Liver (tissue), 8 donors: ENCODE measurements at regions not wholly inside any gene's neighbourhood (a gene's known extent, or its start where the extent isn't known, plus 50 kb on each side); places are given as distances from the start of the nearest gene placed in this dataset.

ENCODE experiments used
- DNase-seq: peaks from one replicate; pipeline ENCODE4 v3.0.0-alpha.2; 2017; ENCODE audit warnings: low spot score
- H3K27ac ChIP-seq, 2 donors: one replicate each; pipeline ENCODE4 v1.7.0; 2013; ENCODE audit warnings: inconsistent platforms in 2 of 2, low read length in 2 of 2, control low read depth in 1 of 2, low read depth in 1 of 2, mild to moderate bottlenecking in 1 of 2
- H3K27me3 ChIP-seq, 4 donors: one replicate each; pipeline versions ENCODE4 v1.6.1 to v1.7.0; 2013; ENCODE audit warnings: low read length in 3 of 4, inconsistent platforms in 1 of 4, mild to moderate bottlenecking in 1 of 4, moderate library complexity in 1 of 4; ENCODE audit not compliant: control insufficient read depth in 4 of 4, insufficient read depth in 4 of 4
- H3K36me3 ChIP-seq, 4 donors: one replicate each; pipeline versions ENCODE4 v1.6.1 to v1.7.0; 2013; ENCODE audit warnings: low read length in 3 of 4, mild to moderate bottlenecking in 3 of 4, low read depth in 1 of 4, moderate library complexity in 1 of 4; ENCODE audit not compliant: control insufficient read depth in 4 of 4, insufficient read depth in 3 of 4
- H3K4me1 ChIP-seq, 4 donors: one replicate each; pipeline versions ENCODE4 v1.6.1 to v1.7.0; 2013; ENCODE audit warnings: low read length in 3 of 4, mild to moderate bottlenecking in 3 of 4, moderate library complexity in 1 of 4; ENCODE audit not compliant: control insufficient read depth in 4 of 4, insufficient read depth in 4 of 4
- H3K4me3 ChIP-seq, 3 donors: one replicate each; pipeline versions ENCODE4 v1.6.1 to v1.7.0; 2013; ENCODE audit warnings: low read length in 3 of 3, control low read depth in 1 of 3, low read depth in 1 of 3, mild to moderate bottlenecking in 1 of 3
- H3K9ac ChIP-seq, 2 donors: one replicate each; pipeline ENCODE4 v1.7.0; 2013; ENCODE audit warnings: low read length in 2 of 2, mild to moderate bottlenecking in 2 of 2, moderate library complexity in 2 of 2, control low read depth in 1 of 2, low read depth in 1 of 2
- H3K9me3 ChIP-seq, 4 donors: one replicate each; pipeline versions ENCODE4 v1.6.1 to v1.7.0; 2013; ENCODE audit warnings: low read length in 3 of 4; ENCODE audit not compliant: control insufficient read depth in 4 of 4
- FOXA1 ChIP-seq: IDR thresholded peaks from 2 replicates; pipeline ENCODE4 v1.6.1; 2016; ENCODE audit warnings: antibody characterized with exemption
- FOXA2 ChIP-seq: IDR thresholded peaks from 2 replicates; pipeline ENCODE4 v1.6.1; 2016; ENCODE audit warnings: antibody characterized with exemption
- GABPA ChIP-seq, 2 donors: IDR thresholded peaks in 1 of 2; conservative IDR thresholded peaks in 1 of 2; 2 replicates each; pipeline ENCODE4 v1.6.1; 2016; ENCODE audit warnings: antibody characterized with exemption in 2 of 2, mild to moderate bottlenecking in 1 of 2, moderate library complexity in 1 of 2
- HNF4A ChIP-seq, 2 donors: conservative IDR thresholded peaks; 2 replicates each; pipeline ENCODE4 v1.6.1; 2016; ENCODE audit warnings: antibody characterized with exemption in 2 of 2, mild to moderate bottlenecking in 2 of 2
- HNF4G ChIP-seq: IDR thresholded peaks from 2 replicates; pipeline ENCODE4 v1.6.1; 2016; ENCODE audit warnings: antibody characterized with exemption
- JUND ChIP-seq, 2 donors: IDR thresholded peaks; 2 replicates each; pipeline ENCODE4 v1.6.1; 2016; ENCODE audit warnings: antibody characterized with exemption in 2 of 2
- NR2F2 ChIP-seq: IDR thresholded peaks from 2 replicates; pipeline ENCODE4 v1.6.1; 2016; ENCODE audit warnings: antibody characterized with exemption
- RAD21 ChIP-seq, 2 donors: IDR thresholded peaks; 2 replicates each; pipeline ENCODE4 v1.6.1; 2016; ENCODE audit warnings: antibody characterized with exemption in 2 of 2, mild to moderate bottlenecking in 2 of 2
- RXRA ChIP-seq, 2 donors: IDR thresholded peaks; 2 replicates each; pipeline ENCODE4 v1.6.1; 2017 to 2018; ENCODE audit warnings: antibody characterized with exemption in 2 of 2, mild to moderate bottlenecking in 1 of 2
- SP1 ChIP-seq: IDR thresholded peaks from 2 replicates; pipeline ENCODE4 v1.6.1; 2018; ENCODE audit warnings: antibody characterized with exemption, mild to moderate bottlenecking
- TAF1 ChIP-seq: conservative IDR thresholded peaks from 2 replicates; pipeline ENCODE4 v1.6.1; 2016; ENCODE audit warnings: antibody characterized with exemption, mild to moderate bottlenecking
- YY1 ChIP-seq: IDR thresholded peaks from 2 replicates; pipeline ENCODE4 v1.6.1; 2016; ENCODE audit warnings: antibody characterized with exemption, mild to moderate bottlenecking
- WGBS: extraction: QIAGEN DNeasy Blood & Tissue Kit; methylation state at CpG from one replicate; pipeline ENCODE4 v1.1.7; 2013; 5-methylcytosine and 5-hydroxymethylcytosine counted together
- TF ChIP-seq, protein P1 (sequence below): IDR thresholded peaks from 2 replicates; pipeline ENCODE4 v1.6.1; 2016; ENCODE audit warnings: antibody characterized with exemption
- TF ChIP-seq, protein P2 (sequence below): fragments of 150-350 bp; IDR thresholded peaks from 2 replicates; pipeline ENCODE4 v1.5.1; 2017; ENCODE audit warnings: improper control_type of control experiment, low read depth, low read length; ENCODE audit not compliant: missing input control
- TF ChIP-seq, protein P3 (sequence below): IDR thresholded peaks from 2 replicates; pipeline ENCODE4 v1.6.1; 2016; ENCODE audit warnings: antibody characterized with exemption
- TF ChIP-seq, protein P4 (sequence below): IDR thresholded peaks from 2 replicates; pipeline ENCODE4 v1.6.1; 2016; ENCODE audit warnings: antibody characterized with exemption
- TF ChIP-seq, protein P5 (sequence below): IDR thresholded peaks from 2 replicates; pipeline ENCODE4 v1.6.1; 2016; ENCODE audit warnings: antibody characterized with exemption, mild to moderate bottlenecking
- donor health status: healthy.
- donor health status: healthy.
- donor health status: healthy.
- donor health status: healthy.
- donor health status: healthy.

DNA sequence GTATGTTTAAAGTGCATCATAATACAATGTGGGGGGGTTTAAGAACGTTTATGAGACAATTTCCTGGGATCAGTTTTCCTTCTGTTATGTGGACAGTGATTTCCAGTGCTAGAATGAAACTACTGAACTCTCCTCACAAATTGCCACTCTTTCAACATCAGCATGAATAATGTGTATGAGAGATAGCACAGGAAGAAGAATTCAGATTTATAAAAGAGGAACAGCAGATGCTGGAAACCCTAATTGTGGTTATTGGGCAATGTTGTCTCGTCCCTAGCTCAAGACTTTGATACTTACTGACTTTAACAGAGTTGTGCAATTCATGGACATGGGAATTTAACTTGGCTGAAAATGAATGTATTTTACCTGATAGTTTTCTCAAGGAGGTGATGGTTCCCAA, 410.8 kb upstream of the MEF2C start:
- Histone ChIP-seq H3K4me3 (no peak overlapping the region), H3K4me1 (no peaks in the 10 kb centered on the region), H3K9me3 (no peaks in the 10 kb centered on the region), H3K27me3 (peaks cover 0 to 3% (median 0%) of the 10 kb centered on the region in 4 donors), H3K9ac (no peak overlapping the region), H3K27ac (peak overlapping the region in 1 of 2 donors; percentile 11), H3K36me3 (no peaks in the 10 kb centered on the region)
- TF ChIP-seq FOXA1 (no peak), HNF4A (conservative IDR thresholded peaks at IDR 0.05) (peak in 1 of 2 donors; percentile 36), RXRA (IDR thresholded peaks at IDR 0.05) (peak in 1 of 2 donors; percentile 9)
- DNase-seq, result no peak
- WGBS, result 16% methylated on average over 2 of the region's 2 CpGs

DNA sequence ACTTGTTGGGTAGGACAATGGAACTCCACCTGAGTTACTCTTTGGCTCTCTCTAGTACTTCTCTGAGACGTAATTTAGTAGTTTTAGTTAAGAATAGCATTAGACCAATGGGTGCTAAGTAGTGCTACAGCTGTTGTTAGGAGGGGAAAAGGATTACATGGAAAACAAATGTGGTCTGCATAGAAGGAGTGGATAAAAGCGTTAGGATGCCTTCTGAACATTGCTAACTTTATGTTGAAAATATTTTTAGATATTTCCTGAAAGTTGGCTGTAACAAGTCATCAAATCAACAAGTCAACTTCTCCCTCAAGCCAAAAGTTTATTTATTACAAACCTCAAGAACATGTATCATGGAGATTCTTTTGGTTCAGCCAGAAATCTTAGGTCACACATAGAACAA, 409.5 kb upstream of the MEF2C start:
- H3K9me3 ChIP-seq, result no peaks in the 10 kb centered on the region
- TF ChIP-seq HNF4A (conservative IDR thresholded peaks at IDR 0.05) (no peak), RAD21 (IDR thresholded peaks at IDR 0.05) (no peak), RXRA (IDR thresholded peaks at IDR 0.05) (no peak), YY1 (no peak), SP1 (no peak), JUND (IDR thresholded peaks at IDR 0.05) (no peak), GABPA (IDR thresholded peaks at IDR 0.05 in 1 of 2, conservative IDR thresholded peaks at IDR 0.05 in 1 of 2) (no peak), NR2F2 (no peak), HNF4G (no peak), FOXA2 (no peak), FOXA1 (no peak)
- TF ChIP-seq, protein P1, sequence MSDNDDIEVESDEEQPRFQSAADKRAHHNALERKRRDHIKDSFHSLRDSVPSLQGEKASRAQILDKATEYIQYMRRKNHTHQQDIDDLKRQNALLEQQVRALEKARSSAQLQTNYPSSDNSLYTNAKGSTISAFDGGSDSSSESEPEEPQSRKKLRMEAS, result no peak
- TF ChIP-seq, protein P2, sequence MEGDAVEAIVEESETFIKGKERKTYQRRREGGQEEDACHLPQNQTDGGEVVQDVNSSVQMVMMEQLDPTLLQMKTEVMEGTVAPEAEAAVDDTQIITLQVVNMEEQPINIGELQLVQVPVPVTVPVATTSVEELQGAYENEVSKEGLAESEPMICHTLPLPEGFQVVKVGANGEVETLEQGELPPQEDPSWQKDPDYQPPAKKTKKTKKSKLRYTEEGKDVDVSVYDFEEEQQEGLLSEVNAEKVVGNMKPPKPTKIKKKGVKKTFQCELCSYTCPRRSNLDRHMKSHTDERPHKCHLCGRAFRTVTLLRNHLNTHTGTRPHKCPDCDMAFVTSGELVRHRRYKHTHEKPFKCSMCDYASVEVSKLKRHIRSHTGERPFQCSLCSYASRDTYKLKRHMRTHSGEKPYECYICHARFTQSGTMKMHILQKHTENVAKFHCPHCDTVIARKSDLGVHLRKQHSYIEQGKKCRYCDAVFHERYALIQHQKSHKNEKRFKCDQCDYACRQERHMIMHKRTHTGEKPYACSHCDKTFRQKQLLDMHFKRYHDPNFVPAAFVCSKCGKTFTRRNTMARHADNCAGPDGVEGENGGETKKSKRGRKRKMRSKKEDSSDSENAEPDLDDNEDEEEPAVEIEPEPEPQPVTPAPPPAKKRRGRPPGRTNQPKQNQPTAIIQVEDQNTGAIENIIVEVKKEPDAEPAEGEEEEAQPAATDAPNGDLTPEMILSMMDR, result no peak
- TF ChIP-seq, protein P3, sequence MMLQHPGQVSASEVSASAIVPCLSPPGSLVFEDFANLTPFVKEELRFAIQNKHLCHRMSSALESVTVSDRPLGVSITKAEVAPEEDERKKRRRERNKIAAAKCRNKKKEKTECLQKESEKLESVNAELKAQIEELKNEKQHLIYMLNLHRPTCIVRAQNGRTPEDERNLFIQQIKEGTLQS, result no peak
- TF ChIP-seq, protein P4, sequence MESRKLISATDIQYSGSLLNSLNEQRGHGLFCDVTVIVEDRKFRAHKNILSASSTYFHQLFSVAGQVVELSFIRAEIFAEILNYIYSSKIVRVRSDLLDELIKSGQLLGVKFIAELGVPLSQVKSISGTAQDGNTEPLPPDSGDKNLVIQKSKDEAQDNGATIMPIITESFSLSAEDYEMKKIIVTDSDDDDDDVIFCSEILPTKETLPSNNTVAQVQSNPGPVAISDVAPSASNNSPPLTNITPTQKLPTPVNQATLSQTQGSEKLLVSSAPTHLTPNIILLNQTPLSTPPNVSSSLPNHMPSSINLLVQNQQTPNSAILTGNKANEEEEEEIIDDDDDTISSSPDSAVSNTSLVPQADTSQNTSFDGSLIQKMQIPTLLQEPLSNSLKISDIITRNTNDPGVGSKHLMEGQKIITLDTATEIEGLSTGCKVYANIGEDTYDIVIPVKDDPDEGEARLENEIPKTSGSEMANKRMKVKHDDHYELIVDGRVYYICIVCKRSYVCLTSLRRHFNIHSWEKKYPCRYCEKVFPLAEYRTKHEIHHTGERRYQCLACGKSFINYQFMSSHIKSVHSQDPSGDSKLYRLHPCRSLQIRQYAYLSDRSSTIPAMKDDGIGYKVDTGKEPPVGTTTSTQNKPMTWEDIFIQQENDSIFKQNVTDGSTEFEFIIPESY, result no peak
- DNase-seq, result no peak
- peaks cover 0 to 3% (median 0%) of the 10 kb centered on the region in 4 donors for H3K27me3 ChIP-seq
- no peaks in the 10 kb centered on the region for H3K36me3 ChIP-seq
- H3K9ac ChIP-seq, result no peak overlapping the region
- 73% methylated on average over 2 of the region's 2 CpGs for WGBS
- H3K27ac ChIP-seq, result no peak overlapping the region
- H3K4me1 ChIP-seq, result no peaks in the 10 kb centered on the region
- no peak overlapping the region for H3K4me3 ChIP-seq

DNA sequence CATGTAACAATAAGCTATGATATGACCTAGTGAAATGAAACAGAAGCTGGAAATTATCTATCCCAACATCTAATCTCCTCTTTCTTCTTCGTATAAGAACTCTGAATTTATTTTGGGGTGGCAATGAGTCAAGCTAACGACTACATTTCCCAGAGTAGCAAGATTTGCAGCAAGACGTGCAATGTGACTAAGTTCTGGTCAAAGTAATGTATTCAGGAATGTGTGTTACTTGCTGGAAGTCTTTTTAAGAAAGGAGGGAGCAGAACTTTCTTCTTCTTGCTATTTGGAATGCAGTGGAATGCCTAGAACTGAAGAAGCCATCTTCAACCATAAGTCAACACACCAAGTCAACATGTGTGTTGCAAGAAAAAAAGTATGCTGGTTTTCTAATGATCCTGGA, 406.6 kb upstream of the MEF2C start:
- DNase-seq, result no peak
- H3K4me1 ChIP-seq, result no peaks in the 10 kb centered on the region
- no peak overlapping the region for H3K9ac ChIP-seq
- H3K4me3 ChIP-seq, result no peak overlapping the region
- H3K27me3 ChIP-seq, result peaks cover 0 to 3% (median 0%) of the 10 kb centered on the region in 4 donors
- H3K9me3 ChIP-seq, result no peaks in the 10 kb centered on the region
- 64% methylated on average over 3 of the region's 3 CpGs for WGBS
- H3K36me3 ChIP-seq, result no peaks in the 10 kb centered on the region
- no peak overlapping the region for H3K27ac ChIP-seq
- TF ChIP-seq, protein P5, sequence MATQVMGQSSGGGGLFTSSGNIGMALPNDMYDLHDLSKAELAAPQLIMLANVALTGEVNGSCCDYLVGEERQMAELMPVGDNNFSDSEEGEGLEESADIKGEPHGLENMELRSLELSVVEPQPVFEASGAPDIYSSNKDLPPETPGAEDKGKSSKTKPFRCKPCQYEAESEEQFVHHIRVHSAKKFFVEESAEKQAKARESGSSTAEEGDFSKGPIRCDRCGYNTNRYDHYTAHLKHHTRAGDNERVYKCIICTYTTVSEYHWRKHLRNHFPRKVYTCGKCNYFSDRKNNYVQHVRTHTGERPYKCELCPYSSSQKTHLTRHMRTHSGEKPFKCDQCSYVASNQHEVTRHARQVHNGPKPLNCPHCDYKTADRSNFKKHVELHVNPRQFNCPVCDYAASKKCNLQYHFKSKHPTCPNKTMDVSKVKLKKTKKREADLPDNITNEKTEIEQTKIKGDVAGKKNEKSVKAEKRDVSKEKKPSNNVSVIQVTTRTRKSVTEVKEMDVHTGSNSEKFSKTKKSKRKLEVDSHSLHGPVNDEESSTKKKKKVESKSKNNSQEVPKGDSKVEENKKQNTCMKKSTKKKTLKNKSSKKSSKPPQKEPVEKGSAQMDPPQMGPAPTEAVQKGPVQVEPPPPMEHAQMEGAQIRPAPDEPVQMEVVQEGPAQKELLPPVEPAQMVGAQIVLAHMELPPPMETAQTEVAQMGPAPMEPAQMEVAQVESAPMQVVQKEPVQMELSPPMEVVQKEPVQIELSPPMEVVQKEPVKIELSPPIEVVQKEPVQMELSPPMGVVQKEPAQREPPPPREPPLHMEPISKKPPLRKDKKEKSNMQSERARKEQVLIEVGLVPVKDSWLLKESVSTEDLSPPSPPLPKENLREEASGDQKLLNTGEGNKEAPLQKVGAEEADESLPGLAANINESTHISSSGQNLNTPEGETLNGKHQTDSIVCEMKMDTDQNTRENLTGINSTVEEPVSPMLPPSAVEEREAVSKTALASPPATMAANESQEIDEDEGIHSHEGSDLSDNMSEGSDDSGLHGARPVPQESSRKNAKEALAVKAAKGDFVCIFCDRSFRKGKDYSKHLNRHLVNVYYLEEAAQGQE, result no peak
- TF ChIP-seq, protein P1, result no peak
- TF ChIP-seq TAF1 (no peak), GABPA (IDR thresholded peaks at IDR 0.05 in 1 of 2, conservative IDR thresholded peaks at IDR 0.05 in 1 of 2) (no peak), JUND (IDR thresholded peaks at IDR 0.05) (no peak), HNF4A (conservative IDR thresholded peaks at IDR 0.05) (no peak), HNF4G (no peak), SP1 (no peak), YY1 (no peak)
- TF ChIP-seq, protein P3, result no peak
- TF ChIP-seq, protein P4, result no peak
